ENCODE measurements at regions not wholly inside any gene's neighbourhood (a gene's known extent, or its start where the extent isn't known, plus 50 kb on each side); places are given as distances from the start of the nearest gene placed in this dataset.
"Not testable (repeated sequence)": the region's sequence is repeated elsewhere in the genome, so short reads cannot be mapped to it uniquely, and the experiment has no call there.

GRCh38 chr7:56697058-56697457 lies 435.2 kb downstream of the ZNF479 start:
- H3K27me3 ChIP-seq (ENCODE audit: control insufficient read depth in 5 of 5, insufficient read depth in 4 of 5, low read length in 5 of 5); H3K36me3 ChIP-seq (ENCODE audit: control insufficient read depth in 5 of 5, insufficient read depth in 5 of 5, low read length in 5 of 5); H3K4me1 ChIP-seq (ENCODE audit: control insufficient read depth in 5 of 5, insufficient read depth in 5 of 5, low read length in 5 of 5); H3K9ac ChIP-seq (ENCODE audit: low read length in 5 of 5); H3K27ac ChIP-seq (ENCODE audit: low read depth, low read length); H3K4me3 ChIP-seq (ENCODE audit: low read depth in 1 of 5, low read length in 5 of 5): not testable (repeated sequence)
- H3K9me3 ChIP-seq (ENCODE audit: control insufficient read depth in 5 of 5, low read length in 5 of 5), result peaks cover 0 to 15% (median 13%) of the 10 kb centered on the region in 5 donors

DNA sequence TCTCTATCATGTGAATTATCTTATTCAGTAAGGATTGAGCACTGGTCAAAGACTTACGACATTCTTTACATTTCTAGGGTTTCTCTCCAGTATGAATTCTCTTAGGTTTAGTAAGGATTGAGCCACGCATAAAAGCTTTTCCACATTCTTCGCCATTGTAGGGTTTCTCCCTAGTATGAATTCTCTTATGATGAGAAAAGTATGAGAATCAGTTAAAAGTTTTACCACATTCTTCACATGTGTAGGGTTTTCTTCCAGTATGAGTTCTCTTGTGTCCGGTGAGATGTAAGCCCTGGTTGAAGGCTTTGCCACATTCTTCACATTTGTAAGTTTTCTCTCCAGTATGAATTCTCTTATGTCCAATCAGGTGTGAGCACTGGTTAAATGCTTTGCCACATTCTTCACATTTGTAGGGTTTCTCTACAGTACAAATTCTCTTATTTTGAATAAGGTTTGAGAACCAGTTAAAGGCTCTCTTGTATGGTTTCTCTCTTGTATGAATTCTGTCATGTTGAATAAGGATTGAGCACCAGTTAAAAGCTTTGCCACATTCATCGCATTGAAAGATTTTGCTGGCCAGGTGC lies 445.9 kb downstream of the ZNF479 start:
- H3K9me3 ChIP-seq (ENCODE audit: control insufficient read depth in 5 of 5, low read length in 5 of 5), result peaks cover 10 to 73% (median 48%) of the 10 kb centered on the region in 5 donors
- H3K27ac ChIP-seq (ENCODE audit: low read depth, low read length), result no peak overlapping the region
- H3K27me3 ChIP-seq (ENCODE audit: control insufficient read depth in 5 of 5, insufficient read depth in 4 of 5, low read length in 5 of 5), result no peaks in the 10 kb centered on the region
- no peaks in the 10 kb centered on the region for H3K36me3 ChIP-seq (ENCODE audit: control insufficient read depth in 5 of 5, insufficient read depth in 5 of 5, low read length in 5 of 5)
- no peak overlapping the region for H3K9ac ChIP-seq (ENCODE audit: low read length in 5 of 5)
- peak overlapping the region in 1 of 5 donors; percentile 37 for H3K4me3 ChIP-seq (ENCODE audit: low read depth in 1 of 5, low read length in 5 of 5)
- H3K4me1 ChIP-seq (ENCODE audit: control insufficient read depth in 5 of 5, insufficient read depth in 5 of 5, low read length in 5 of 5), result no peaks in the 10 kb centered on the region

- no peaks in the 10 kb centered on the region for H3K4me1 ChIP-seq (ENCODE audit: control insufficient read depth in 5 of 5, insufficient read depth in 5 of 5, low read length in 5 of 5)
- H3K9ac ChIP-seq (ENCODE audit: low read length in 5 of 5), result no peak overlapping the region
- H3K27me3 ChIP-seq (ENCODE audit: control insufficient read depth in 5 of 5, insufficient read depth in 4 of 5, low read length in 5 of 5), result no peaks in the 10 kb centered on the region
- H3K4me3 ChIP-seq (ENCODE audit: low read depth in 1 of 5, low read length in 5 of 5), result no peak overlapping the region
- H3K27ac ChIP-seq (ENCODE audit: low read depth, low read length), result no peak overlapping the region
- H3K36me3 ChIP-seq (ENCODE audit: control insufficient read depth in 5 of 5, insufficient read depth in 5 of 5, low read length in 5 of 5), result no peaks in the 10 kb centered on the region
- peaks cover 23 to 82% (median 68%) of the 10 kb centered on the region in 5 donors for H3K9me3 ChIP-seq (ENCODE audit: control insufficient read depth in 5 of 5, low read length in 5 of 5)
Measured at GRCh38 chr7:56639173-56639746, 493.0 kb downstream of the ZNF479 start.

DNA sequence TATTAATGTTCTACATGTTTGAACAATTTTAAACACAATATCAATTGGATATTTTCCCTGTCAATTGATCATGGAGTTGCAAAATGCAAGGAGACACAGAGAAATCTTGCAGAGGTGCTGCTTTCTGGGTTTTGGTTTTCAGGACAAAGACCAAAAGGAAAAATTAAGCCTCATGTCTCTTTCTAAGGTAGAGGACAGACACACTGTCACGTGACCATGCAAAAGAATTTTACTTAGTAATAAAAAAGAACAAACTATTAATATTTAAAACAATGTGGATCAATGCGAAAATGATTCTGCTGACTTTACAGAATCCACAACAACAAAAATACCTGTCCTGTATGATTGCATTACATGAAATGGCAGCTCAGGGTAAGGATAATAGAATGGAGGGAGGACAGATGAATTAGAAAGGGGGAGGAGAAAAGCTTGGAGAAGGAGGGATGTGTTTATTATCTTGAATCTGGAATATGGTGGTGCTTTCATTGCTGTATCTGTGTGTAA lies 493.7 kb upstream of the NUPR2 start:
- no peak overlapping the region for H3K27ac ChIP-seq (ENCODE audit: low read depth, low read length)
- no peaks in the 10 kb centered on the region for H3K27me3 ChIP-seq (ENCODE audit: control insufficient read depth in 5 of 5, insufficient read depth in 4 of 5, low read length in 5 of 5)
- H3K36me3 ChIP-seq (ENCODE audit: control insufficient read depth in 5 of 5, insufficient read depth in 5 of 5, low read length in 5 of 5), result no peaks in the 10 kb centered on the region
- H3K4me3 ChIP-seq (ENCODE audit: low read depth in 1 of 5, low read length in 5 of 5), result no peak overlapping the region
- no peak overlapping the region for H3K9ac ChIP-seq (ENCODE audit: low read length in 5 of 5)
- H3K9me3 ChIP-seq (ENCODE audit: control insufficient read depth in 5 of 5, low read length in 5 of 5), result peaks cover 0 to 29% (median 18%) of the 10 kb centered on the region in 5 donors
- no peaks in the 10 kb centered on the region for H3K4me1 ChIP-seq (ENCODE audit: control insufficient read depth in 5 of 5, insufficient read depth in 5 of 5, low read length in 5 of 5)

- Histone ChIP-seq H3K9me3 (ENCODE audit: control insufficient read depth in 5 of 5, low read length in 5 of 5) (peaks cover 0 to 15% (median 12%) of the 10 kb centered on the region in 5 donors), H3K4me1 (ENCODE audit: control insufficient read depth in 5 of 5, insufficient read depth in 5 of 5, low read length in 5 of 5) (no peaks in the 10 kb centered on the region), H3K27me3 (ENCODE audit: control insufficient read depth in 5 of 5, insufficient read depth in 4 of 5, low read length in 5 of 5) (no peaks in the 10 kb centered on the region), H3K27ac (ENCODE audit: low read depth, low read length) (no peak overlapping the region), H3K9ac (ENCODE audit: low read length in 5 of 5) (no peak overlapping the region), H3K36me3 (ENCODE audit: control insufficient read depth in 5 of 5, insufficient read depth in 5 of 5, low read length in 5 of 5) (no peaks in the 10 kb centered on the region), H3K4me3 (ENCODE audit: low read depth in 1 of 5, low read length in 5 of 5) (no peak overlapping the region)
Measured at GRCh38 chr7:56605146-56605545, 488.9 kb upstream of the NUPR2 start.

DNA sequence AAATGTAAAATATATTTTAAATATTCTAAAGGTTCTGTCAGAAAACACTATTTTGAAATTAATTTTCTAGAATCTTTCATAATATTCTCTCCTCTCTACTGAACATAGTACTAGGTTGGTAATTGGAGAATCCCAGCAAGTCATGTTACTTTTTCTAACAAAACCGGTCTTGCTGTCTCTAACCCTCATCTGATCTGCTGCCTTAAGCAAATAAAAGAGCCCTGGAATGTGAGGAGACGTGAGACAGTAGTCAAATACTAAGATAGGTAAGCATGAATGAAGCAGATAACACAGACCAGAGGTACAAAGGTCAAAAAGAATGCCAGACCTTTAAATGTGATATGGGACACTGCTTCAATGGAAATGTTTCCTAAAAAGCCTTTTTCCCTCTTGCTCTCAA lies 462.4 kb upstream of the NUPR2 start:
- H3K27ac ChIP-seq (ENCODE audit: low read depth, low read length), result no peak overlapping the region
- H3K27me3 ChIP-seq (ENCODE audit: control insufficient read depth in 5 of 5, insufficient read depth in 4 of 5, low read length in 5 of 5), result no peaks in the 10 kb centered on the region
- no peak overlapping the region for H3K4me3 ChIP-seq (ENCODE audit: low read depth in 1 of 5, low read length in 5 of 5)
- no peaks in the 10 kb centered on the region for H3K4me1 ChIP-seq (ENCODE audit: control insufficient read depth in 5 of 5, insufficient read depth in 5 of 5, low read length in 5 of 5)
- H3K9me3 ChIP-seq (ENCODE audit: control insufficient read depth in 5 of 5, low read length in 5 of 5), result peaks cover 0 to 15% (median 7%) of the 10 kb centered on the region in 5 donors
- H3K36me3 ChIP-seq (ENCODE audit: control insufficient read depth in 5 of 5, insufficient read depth in 5 of 5, low read length in 5 of 5), result no peaks in the 10 kb centered on the region
- H3K9ac ChIP-seq (ENCODE audit: low read length in 5 of 5), result no peak overlapping the region

- H3K9ac ChIP-seq (ENCODE audit: low read length in 5 of 5), result no peak overlapping the region
- H3K36me3 ChIP-seq (ENCODE audit: control insufficient read depth in 5 of 5, insufficient read depth in 5 of 5, low read length in 5 of 5), result no peaks in the 10 kb centered on the region
Measured at GRCh38 chr7:56570968-56571367, 454.8 kb upstream of the NUPR2 start.

GRCh38 chr7:56538541-56539429 lies 422.6 kb upstream of the NUPR2 start:
- Histone ChIP-seq H3K27ac (ENCODE audit: low read depth, low read length) (no peak overlapping the region), H3K4me1 (ENCODE audit: control insufficient read depth in 5 of 5, insufficient read depth in 5 of 5, low read length in 5 of 5) (no peaks in the 10 kb centered on the region), H3K9ac (ENCODE audit: low read length in 5 of 5) (no peak overlapping the region), H3K9me3 (ENCODE audit: control insufficient read depth in 5 of 5, low read length in 5 of 5) (peaks cover 2 to 64% (median 53%) of the 10 kb centered on the region in 5 donors), H3K27me3 (ENCODE audit: control insufficient read depth in 5 of 5, insufficient read depth in 4 of 5, low read length in 5 of 5) (no peaks in the 10 kb centered on the region), H3K36me3 (ENCODE audit: control insufficient read depth in 5 of 5, insufficient read depth in 5 of 5, low read length in 5 of 5) (no peaks in the 10 kb centered on the region), H3K4me3 (ENCODE audit: low read depth in 1 of 5, low read length in 5 of 5) (peak overlapping the region in 2 of 5 donors; percentile 6 to 25)

More at GRCh38 chr7:56570968-56571367, 454.8 kb upstream of the NUPR2 start:
- H3K27me3 ChIP-seq (ENCODE audit: control insufficient read depth in 5 of 5, insufficient read depth in 4 of 5, low read length in 5 of 5), result no peaks in the 10 kb centered on the region
- H3K27ac ChIP-seq (ENCODE audit: low read depth, low read length), result no peak overlapping the region
- no peak overlapping the region for H3K4me3 ChIP-seq (ENCODE audit: low read depth in 1 of 5, low read length in 5 of 5)
- peaks cover 0 to 21% (median 13%) of the 10 kb centered on the region in 5 donors for H3K9me3 ChIP-seq (ENCODE audit: control insufficient read depth in 5 of 5, low read length in 5 of 5)
- no peaks in the 10 kb centered on the region for H3K4me1 ChIP-seq (ENCODE audit: control insufficient read depth in 5 of 5, insufficient read depth in 5 of 5, low read length in 5 of 5)

DNA sequence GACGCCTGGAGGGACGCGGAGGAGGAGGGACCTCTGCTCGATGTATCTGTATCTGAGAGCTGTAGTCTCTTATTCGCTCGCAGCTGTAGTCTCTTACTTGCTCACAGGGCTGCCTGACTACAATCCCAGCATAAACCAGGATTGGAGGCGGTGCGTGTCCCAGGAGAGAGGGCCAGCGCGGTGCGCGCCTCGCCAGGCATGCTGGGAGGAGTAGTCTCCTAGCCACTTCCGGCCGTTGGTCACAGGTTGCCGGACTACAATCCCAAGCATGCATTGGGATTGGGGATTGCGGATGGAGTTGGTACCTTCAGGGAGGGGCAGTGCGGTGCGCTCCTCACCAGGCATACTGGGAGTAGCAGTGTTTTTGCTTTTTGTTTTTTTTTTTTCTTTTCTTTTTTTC lies 421.7 kb upstream of the NUPR2 start:
- no peak overlapping the region for H3K27ac ChIP-seq (ENCODE audit: low read depth, low read length)
- peaks cover 2 to 59% (median 51%) of the 10 kb centered on the region in 5 donors for H3K9me3 ChIP-seq (ENCODE audit: control insufficient read depth in 5 of 5, low read length in 5 of 5)
- no peaks in the 10 kb centered on the region for H3K36me3 ChIP-seq (ENCODE audit: control insufficient read depth in 5 of 5, insufficient read depth in 5 of 5, low read length in 5 of 5)
- no peak overlapping the region for H3K9ac ChIP-seq (ENCODE audit: low read length in 5 of 5)
- H3K4me3 ChIP-seq (ENCODE audit: low read depth in 1 of 5, low read length in 5 of 5), result peak overlapping the region in 4 of 5 donors; percentile 13 to 51 (median 26)
- no peaks in the 10 kb centered on the region for H3K4me1 ChIP-seq (ENCODE audit: control insufficient read depth in 5 of 5, insufficient read depth in 5 of 5, low read length in 5 of 5)
- H3K27me3 ChIP-seq (ENCODE audit: control insufficient read depth in 5 of 5, insufficient read depth in 4 of 5, low read length in 5 of 5), result no peaks in the 10 kb centered on the region

- Histone ChIP-seq H3K4me3 (ENCODE audit: low read depth in 1 of 5, low read length in 5 of 5) (peak overlapping the region in 4 of 5 donors; percentile 13 to 42 (median 26)), H3K36me3 (ENCODE audit: control insufficient read depth in 5 of 5, insufficient read depth in 5 of 5, low read length in 5 of 5) (no peaks in the 10 kb centered on the region), H3K27me3 (ENCODE audit: control insufficient read depth in 5 of 5, insufficient read depth in 4 of 5, low read length in 5 of 5) (no peaks in the 10 kb centered on the region), H3K4me1 (ENCODE audit: control insufficient read depth in 5 of 5, insufficient read depth in 5 of 5, low read length in 5 of 5) (no peaks in the 10 kb centered on the region), H3K27ac (ENCODE audit: low read depth, low read length) (no peak overlapping the region), H3K9ac (ENCODE audit: low read length in 5 of 5) (no peak overlapping the region), H3K9me3 (ENCODE audit: control insufficient read depth in 5 of 5, low read length in 5 of 5) (peaks cover 2 to 57% (median 48%) of the 10 kb centered on the region in 5 donors)
Measured at GRCh38 chr7:56537477-56537876, 421.3 kb upstream of the NUPR2 start.
